ENCODE measurements at regions not wholly inside any gene's neighbourhood (a gene's known extent, or its start where the extent isn't known, plus 50 kb on each side); places are given as distances from the start of the nearest gene placed in this dataset.

DNA sequence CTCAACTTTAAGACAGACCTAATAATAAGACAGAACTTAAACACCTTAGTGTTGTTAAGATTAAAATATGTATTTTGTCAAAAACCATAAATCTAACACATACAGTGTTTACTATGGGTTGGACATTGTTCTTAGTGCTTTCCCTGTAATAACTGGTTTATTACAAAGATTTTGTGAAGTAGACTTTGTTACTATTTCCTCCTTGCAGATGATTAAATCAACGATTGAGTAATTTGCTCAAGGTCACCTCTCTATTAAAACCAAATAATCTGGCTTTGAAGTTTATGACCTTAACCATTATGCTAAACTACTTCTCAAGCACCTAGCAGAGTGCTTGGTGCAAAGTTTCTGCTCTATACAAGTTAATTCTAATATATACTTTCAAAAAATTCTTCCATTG lies 102.7 kb upstream of the FAM3C start:
- no peak for TF ChIP-seq POLR2A (IDR thresholded peaks at IDR 0.05)
- TF ChIP-seq, protein P1, sequence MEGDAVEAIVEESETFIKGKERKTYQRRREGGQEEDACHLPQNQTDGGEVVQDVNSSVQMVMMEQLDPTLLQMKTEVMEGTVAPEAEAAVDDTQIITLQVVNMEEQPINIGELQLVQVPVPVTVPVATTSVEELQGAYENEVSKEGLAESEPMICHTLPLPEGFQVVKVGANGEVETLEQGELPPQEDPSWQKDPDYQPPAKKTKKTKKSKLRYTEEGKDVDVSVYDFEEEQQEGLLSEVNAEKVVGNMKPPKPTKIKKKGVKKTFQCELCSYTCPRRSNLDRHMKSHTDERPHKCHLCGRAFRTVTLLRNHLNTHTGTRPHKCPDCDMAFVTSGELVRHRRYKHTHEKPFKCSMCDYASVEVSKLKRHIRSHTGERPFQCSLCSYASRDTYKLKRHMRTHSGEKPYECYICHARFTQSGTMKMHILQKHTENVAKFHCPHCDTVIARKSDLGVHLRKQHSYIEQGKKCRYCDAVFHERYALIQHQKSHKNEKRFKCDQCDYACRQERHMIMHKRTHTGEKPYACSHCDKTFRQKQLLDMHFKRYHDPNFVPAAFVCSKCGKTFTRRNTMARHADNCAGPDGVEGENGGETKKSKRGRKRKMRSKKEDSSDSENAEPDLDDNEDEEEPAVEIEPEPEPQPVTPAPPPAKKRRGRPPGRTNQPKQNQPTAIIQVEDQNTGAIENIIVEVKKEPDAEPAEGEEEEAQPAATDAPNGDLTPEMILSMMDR (IDR thresholded peaks at IDR 0.05) = no peak

Measured in body of pancreas (tissue), 4 donors.